ENCODE measurements at regions not wholly inside any gene's neighbourhood (a gene's known extent, or its start where the extent isn't known, plus 50 kb on each side); places are given as distances from the start of the nearest gene placed in this dataset.

DNA sequence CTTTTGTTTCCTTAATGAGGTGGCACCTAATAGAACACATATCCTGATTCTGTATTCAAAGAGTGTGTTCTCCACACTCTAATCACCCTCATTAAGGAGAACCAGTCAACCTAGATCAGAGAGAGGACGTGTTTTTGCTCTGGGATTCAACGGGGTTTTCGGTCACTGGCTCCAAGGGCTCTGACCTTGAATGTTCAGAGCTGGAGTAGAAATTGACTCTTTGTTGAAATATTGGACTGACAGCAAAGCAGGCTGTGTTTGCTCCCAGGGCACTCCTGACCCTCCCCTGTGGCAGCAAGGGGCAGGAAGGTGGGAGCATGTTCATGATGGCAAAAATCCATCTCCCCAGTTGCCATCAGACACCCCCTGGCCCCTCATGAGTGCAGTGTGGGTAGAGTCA is 1193.0 kb downstream of the AACS start:
- Histone ChIP-seq H2BK5ac (ENCODE audit: low read depth, low read length) (no peak overlapping the region), H3K4me2 (ENCODE audit: insufficient read depth in 1 of 2, low read depth in 2 of 2, low read length in 2 of 2) (no peak overlapping the region), H3K4ac (replicated peaks; ENCODE audit: insufficient read length, low read depth, low read length) (no peak overlapping the region), H4K91ac (replicated peaks; ENCODE audit: insufficient read length, low read length) (no peak overlapping the region), H2AFZ (ENCODE audit: low read length) (no peak overlapping the region), H3K56ac (replicated peaks; ENCODE audit: insufficient read length, low read depth, low read length) (no peak overlapping the region), H2BK15ac (ENCODE audit: low read length) (no peak overlapping the region), H3K36me3 (ENCODE audit: control insufficient read depth in 2 of 4, insufficient read depth in 4 of 4, low read length in 3 of 4) (no peaks in the 10 kb centered on the region), H3K23me2 (ENCODE audit: low read depth, low read length) (no peaks in the 10 kb centered on the region; the same call in 1 of the 2 replicates), H3K27ac (ENCODE audit: low read depth, low read length) (no peak overlapping the region), H3K4me1 (replicated peaks in 1 of 4; ENCODE audit: control insufficient read depth in 3 of 4, insufficient read depth in 4 of 4, low read length in 3 of 4) (no peaks in the 10 kb centered on the region), H2BK12ac (ENCODE audit: low read depth, low read length) (no peak overlapping the region), H4K8ac (ENCODE audit: extremely low read depth, insufficient read depth, low read length) (no peak overlapping the region), H3K18ac (ENCODE audit: extremely low read depth, low read length) (no peak overlapping the region), H4K20me1 (replicated peaks in 1 of 2; ENCODE audit: control insufficient read depth in 1 of 2, insufficient read depth in 2 of 2, low read length in 2 of 2) (no peaks in the 10 kb centered on the region), H3K79me2 (ENCODE audit: control insufficient read depth in 1 of 2, insufficient read depth in 2 of 2, low read length in 2 of 2) (no peaks in the 10 kb centered on the region), H3K9ac (replicated peaks in 1 of 4; ENCODE audit: extremely low read depth in 1 of 4, low read depth in 3 of 4, low read length in 3 of 4) (no peak overlapping the region), H3K14ac (ENCODE audit: insufficient read length) (no peak overlapping the region), H4K5ac (ENCODE audit: insufficient read length, low read depth, low read length) (no peak overlapping the region), H3K79me1 (ENCODE audit: low read depth, low read length) (no peaks in the 10 kb centered on the region), H3K27me3 (replicated peaks in 1 of 4; ENCODE audit: control insufficient read depth in 3 of 4, extremely low read depth in 1 of 4, insufficient read depth in 3 of 4, low read length in 3 of 4) (no peaks in the 10 kb centered on the region), H3K9me3 (ENCODE audit: insufficient read depth in 2 of 2, low read depth in 1 of 2, low read length in 1 of 2) (no peaks in the 10 kb centered on the region), H2BK20ac (ENCODE audit: low read length) (no peak overlapping the region), H2BK120ac (replicated peaks; ENCODE audit: low read depth, low read length) (no peak overlapping the region), H3K4me3 (ENCODE audit: extremely low read depth in 1 of 4, insufficient read depth in 2 of 4, low read depth in 3 of 4, low read length in 4 of 4) (no peak overlapping the region), H3K23ac (ENCODE audit: insufficient read length) (no peak overlapping the region), H2AK5ac (ENCODE audit: low read depth, low read length) (no peak overlapping the region)
- WGBS, 2 experiments (ENCODE audit: extremely low coverage in 1 of 2, insufficient coverage in 1 of 2, insufficient read length in 1 of 2, insufficient replicate concordance in 2 of 2, low coverage in 1 of 2, low lambda C conversion rate in 2 of 2, missing lambda C conversion rate in 1 of 2): 96% methylated on average over 3 of the region's 3 CpGs; no CpG with 5 or more reads in 1 of the 2 experiments
- no peak for FAIRE-seq
- CTCF ChIA-PET (ENCODE audit: partially characterized antibody): interaction anchor here (1.2 kb wide), 1 partner anchor 9 kb away, joined by 3 read pairs; no protein-coding TSS in a partner anchor
- no peak for DNase-seq (ENCODE audit: low read depth in 1 of 2, low spot score in 2 of 2)
- POLR2A ChIA-PET (ENCODE audit: partially characterized antibody): no interaction called here
- no peak for TF ChIP-seq CHD2 (IDR thresholded peaks at IDR 0.05; ENCODE audit: low read length)
- no peak for TF ChIP-seq RAD21 (IDR thresholded peaks at IDR 0.05 in 1 of 2, conservative IDR thresholded peaks at IDR 0.05 in 1 of 2; ENCODE audit: low read depth in 2 of 2, low read length in 2 of 2)
